Glomerular endothelial cell (primary cell): ENCODE measurements at regions not wholly inside any gene's neighbourhood (a gene's known extent, or its start where the extent isn't known, plus 50 kb on each side); places are given as distances from the start of the nearest gene placed in this dataset.
"Not testable (repeated sequence)": the region's sequence is repeated elsewhere in the genome, so short reads cannot be mapped to it uniquely, and the experiment has no call there.

Experiments used
- DNase-seq: peaks from one replicate; pipeline ENCODE4 v3.0.0-alpha.2; 2011; ENCODE audit warnings: low read depth, low spot score; ENCODE audit errors: extremely low read depth

GRCh38 chr11:96447208-96448110, 57.6 kb downstream of the JRKL start:
- no peak for DNase-seq

- DNase-seq = no peak
Measured at GRCh38 chr11:96448225-96448624, 58.4 kb downstream of the JRKL start.

DNA sequence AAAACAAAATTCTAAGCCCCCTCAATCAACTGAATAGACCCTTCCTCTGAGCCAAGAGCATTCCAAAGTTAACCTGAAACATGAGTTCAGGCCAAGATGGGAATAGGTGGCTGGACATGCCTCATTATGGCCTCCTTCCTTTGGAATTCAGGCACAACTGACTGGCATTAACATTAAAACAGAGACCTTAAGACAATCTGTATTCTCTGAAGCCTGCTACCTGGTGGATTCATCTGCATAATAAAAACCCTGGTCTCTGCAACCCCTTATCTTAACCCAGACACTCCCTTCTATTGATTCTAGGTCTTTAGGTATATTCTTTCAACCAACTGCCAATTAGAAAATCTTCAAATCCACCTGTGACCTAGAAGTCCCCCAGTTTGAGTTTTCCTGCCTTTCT, 66.3 kb downstream of the JRKL start:
- DNase-seq = no peak

GRCh38 chr11:96459751-96460150, 69.9 kb downstream of the JRKL start:
- DNase-seq = no peak

DNA sequence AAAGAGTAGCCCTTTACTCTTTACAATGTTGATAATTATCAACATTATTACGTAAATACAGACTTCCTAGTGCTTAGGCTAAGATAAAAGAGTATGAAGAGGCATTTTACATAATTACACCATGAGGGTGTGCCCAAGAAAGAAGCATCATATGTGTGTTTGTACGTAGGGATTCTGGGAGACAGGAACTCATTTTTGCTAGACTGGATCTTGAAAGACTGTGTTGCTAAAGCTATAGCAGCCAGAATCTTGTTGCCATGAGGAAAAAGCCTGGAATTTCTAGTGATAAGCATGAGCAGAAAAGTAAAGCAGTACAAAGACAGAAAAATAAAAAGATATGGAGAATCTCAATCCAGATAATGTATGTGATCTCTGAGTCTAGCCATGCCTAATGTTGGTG, 72.1 kb downstream of the JRKL start:
- DNase-seq = no peak

DNA sequence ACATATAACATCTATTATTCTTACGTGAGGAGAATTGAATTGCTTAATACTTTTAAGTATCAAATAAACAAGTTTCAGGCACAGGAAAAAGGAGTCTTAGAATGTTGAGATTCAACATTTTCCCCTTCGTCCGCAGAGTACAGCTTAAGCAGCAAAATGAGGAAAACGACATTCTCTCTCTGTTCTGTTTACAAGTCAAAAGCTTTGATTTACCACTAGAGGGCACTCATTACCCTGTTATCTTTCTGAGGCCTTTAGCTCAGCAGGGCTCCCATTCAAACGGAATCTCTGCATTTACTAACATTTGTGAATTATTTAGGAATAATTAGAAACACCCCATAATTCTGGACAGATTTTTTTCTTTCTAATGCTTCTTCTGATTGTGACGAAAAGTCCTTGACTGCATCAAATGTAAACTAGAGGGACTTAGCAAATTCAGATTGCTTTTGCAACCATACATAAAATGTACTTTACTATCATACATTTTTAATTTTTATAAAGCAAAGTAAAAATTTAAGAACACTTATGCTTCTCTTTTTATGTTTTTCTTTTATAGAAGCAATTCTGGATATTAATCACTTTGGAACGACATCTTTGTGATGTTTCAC, 75.0 kb downstream of the JRKL start:
- peak; percentile 54 for DNase-seq

- DNase-seq = no peak
Measured at GRCh38 chr11:96465512-96465911, 75.7 kb downstream of the JRKL start.

GRCh38 chr11:96466607-96467006, 76.8 kb downstream of the JRKL start:
- no peak for DNase-seq

DNA sequence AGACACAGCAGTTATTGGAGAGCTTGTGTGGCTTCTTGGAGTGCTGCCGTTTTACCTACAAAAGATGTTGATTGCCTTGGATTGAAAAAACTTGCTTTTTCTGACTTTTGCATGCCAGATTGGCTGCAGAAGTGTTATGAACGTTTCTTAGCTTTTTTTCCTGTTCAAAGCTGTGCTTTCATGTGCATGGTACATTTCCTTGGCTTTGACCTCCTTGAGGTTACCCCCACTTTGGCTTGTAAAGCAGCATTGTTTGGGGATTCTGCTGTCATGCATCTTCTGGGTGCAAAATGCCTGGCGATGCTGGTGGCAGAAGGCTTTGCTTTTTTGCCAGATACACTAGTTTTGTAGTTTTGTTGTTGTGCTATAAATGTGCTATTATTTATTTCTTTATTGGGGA, 80.0 kb downstream of the JRKL start:
- no peak for DNase-seq

GRCh38 chr11:96470521-96470920, 80.7 kb downstream of the JRKL start:
- no peak for DNase-seq

DNA sequence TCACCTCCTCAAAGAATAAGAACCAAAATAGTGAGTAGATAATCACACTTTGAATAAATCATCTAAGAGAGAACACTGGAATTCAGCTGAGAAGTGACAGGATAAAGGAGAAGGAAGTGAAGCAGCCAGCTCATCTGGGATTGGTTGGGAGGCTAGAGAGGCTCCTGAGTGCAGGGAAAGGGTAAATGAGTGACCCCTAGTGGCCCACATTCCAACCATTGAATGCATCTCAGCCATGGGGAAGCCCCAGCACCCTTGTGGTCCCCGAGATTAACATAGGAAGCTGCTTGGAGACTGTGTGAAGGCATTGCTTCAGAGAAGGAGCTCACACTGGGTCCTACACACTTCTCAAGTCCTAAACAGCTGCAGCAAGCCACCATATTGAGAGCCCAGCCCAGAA, 82.3 kb downstream of the JRKL start:
- DNase-seq = no peak

- no peak for DNase-seq
Measured at GRCh38 chr11:96474263-96474662, 84.5 kb downstream of the JRKL start.

- no peak for DNase-seq
Measured at GRCh38 chr11:96481204-96481603, 91.4 kb downstream of the JRKL start.

GRCh38 chr11:96481771-96482170, 92.0 kb downstream of the JRKL start:
- DNase-seq = no peak

GRCh38 chr11:96482193-96482592, 92.4 kb downstream of the JRKL start:
- DNase-seq = no peak

DNA sequence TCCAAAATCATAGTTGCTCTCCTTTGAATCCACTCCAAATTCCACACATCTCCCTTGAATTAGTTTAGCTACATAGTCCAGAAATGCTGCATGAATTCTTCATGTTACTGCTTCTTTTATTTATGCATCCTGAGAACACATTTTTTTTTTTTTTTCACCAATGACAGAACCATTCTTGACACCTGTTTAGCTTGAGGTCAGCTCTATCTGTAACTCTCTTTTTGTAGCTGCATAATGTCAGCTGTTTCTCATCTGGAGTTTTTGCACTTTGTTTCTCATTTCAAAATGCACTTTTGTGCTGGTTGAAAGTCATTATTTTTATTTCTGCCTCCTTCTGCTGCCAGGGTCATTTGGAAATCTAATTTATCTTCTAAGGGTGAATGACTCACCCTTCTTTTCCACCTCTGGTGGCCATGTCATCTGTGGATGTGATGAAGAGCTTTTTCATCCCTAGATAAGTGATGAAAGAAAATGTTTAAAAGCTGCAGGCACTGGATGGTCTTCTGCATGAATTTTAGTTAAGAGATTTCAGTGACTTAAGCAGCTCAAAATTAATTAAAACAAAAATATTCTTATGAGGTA, 93.7 kb downstream of the JRKL start:
- no peak for DNase-seq

DNA sequence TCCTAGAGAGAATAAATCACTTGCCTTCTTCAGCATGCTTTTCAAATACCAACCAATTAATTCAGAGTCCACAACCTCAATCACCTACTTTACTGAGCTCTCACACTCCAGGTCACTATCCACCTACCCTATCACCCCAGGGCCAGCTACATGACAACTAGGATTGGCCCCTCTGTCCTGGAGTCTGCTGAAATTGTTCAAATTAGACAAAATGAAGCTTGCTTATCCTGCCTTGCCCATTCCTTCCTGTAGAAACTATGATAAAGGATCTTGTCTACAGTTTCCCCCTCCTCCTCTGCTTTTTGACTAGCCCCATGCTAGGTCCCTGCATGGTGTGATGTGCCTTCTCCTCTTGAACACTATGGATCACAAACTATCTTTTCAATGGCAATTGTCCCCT, 94.5 kb downstream of the JRKL start:
- no peak for DNase-seq

DNA sequence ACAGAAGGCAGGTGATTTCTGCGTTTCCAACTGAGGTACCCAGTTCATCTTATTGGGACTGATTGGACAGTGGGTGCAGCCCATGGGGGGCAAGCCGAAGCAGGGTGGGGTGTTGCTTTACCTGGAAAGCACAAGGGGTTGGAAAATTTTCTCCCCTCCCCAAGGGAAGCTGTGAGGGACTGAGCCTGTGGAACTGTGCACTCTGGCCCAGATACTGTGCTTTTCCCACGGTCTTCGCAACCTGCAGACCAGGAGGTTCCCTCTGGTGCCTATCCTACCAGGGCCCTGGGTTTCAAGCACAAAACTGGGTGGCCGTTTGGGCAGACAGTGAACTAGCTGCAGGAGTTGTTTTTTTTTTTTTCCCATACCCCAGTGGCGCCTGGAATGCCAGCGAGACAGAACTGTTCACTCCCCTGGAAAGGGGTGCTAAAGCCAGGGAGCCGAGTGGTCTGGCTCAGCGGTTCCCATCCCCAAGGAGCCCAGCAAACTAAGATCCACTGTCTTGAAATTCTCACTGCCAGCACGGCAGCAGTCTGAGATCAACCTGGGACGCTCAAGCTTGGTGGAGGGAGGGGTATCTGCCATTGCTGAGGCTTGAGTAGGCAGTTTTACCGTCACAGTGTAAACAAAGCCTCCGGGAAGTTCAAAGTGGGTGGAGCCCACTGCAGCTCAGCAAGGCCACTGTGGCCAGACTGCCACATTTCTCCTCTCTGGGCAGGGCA, 97.2 kb downstream of the JRKL start:
- no peak for DNase-seq

DNA sequence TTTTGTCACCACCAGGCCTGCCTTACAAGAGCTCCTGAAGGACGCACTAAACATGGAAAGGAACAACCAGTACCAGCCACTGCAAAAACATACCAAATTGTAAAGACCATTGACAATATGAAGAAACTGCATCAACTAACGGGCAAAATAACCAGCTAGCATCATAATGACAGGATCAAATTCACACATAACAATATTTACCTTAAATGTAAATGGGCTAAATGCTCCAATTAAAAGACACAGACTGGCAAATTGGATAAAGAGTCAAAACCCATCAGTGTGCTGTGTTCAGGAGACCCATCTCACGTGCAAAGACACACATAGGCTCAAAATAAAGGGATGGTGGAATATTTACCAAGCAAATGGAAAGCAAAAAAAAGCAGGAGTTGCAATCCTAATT, 99.1 kb downstream of the JRKL start:
- not testable (repeated sequence) for DNase-seq

DNA sequence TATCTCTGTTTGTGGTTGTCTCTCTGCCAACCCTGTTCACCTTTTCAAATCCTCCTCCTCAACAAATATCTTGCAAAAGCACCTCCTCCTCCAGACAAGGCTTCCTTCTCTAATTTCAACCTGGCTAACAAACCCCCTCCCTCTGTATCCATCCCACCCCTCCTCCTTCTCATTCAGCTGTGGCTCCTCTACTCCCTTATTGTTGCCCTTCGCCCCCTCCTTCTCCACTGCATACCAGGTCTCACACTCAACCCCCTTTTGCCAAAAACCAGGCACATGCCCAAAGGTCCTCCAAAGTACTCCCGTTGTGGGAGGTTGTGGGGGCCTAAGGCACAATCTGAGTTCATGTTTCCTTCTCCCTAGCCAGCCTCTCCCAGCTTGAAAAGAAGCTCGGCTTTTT, 110.6 kb downstream of the JRKL start:
- no peak for DNase-seq

GRCh38 chr11:96506041-96506440, 116.2 kb downstream of the JRKL start:
- DNase-seq = no peak
